Inferior parietal cortex (tissue), 1 donor: ENCODE measurements at regions not wholly inside any gene's neighbourhood (a gene's known extent, or its start where the extent isn't known, plus 50 kb on each side); places are given as distances from the start of the nearest gene placed in this dataset.

Experiments
- DNase-seq: peaks from one replicate; pipeline ENCODE4 v3.0.0-alpha.2; 2016; ENCODE audit errors: extremely low spot score

- DNase-seq, result no peak
Measured at GRCh38 chr5:155200608-155201007, 187.1 kb downstream of the KIF4B start.

- no peak for DNase-seq
Measured at GRCh38 chr5:155211764-155212163, 198.2 kb downstream of the KIF4B start.

GRCh38 chr5:155222393-155222792, 208.8 kb downstream of the KIF4B start:
- DNase-seq, result no peak

DNA sequence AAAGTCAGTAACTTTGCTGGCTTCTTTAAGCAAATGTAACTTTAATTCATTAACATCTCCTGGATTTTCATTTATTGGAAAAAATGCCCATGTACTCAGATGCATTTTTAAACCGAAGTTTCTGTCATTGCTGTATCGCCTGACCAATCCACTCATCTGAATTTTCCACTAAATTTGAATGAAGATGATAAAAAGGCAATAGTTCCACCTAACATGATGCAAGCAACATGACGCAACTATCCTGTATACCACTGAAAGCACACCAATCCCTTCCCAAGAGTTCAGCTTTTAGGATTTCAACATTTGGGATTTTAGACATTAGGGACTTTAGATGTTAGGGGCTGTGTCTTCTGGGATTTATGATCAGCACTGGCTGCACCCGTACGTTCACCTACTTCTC, 215.6 kb downstream of the KIF4B start:
- DNase-seq, result no peak

DNA sequence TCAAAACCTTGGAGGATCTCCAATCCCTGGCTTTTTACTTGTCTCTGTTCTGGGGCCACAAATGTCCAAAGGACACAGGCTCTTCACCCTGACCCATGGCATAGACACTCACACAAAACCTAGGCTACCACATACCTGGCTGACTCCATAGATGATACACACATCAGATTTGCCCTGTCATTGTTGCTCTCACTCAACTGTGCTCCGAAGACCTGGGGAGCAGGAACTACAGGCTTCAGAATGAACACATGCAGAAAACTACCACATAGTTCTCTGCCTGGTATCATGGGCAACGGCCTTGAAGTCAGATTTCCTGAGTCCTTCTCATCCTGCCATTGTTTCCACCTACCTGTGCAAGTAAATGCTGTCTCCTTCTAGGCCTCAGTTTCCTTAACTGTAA, 226.2 kb downstream of the KIF4B start:
- DNase-seq, result no peak

GRCh38 chr5:155250596-155250995, 237.0 kb downstream of the KIF4B start:
- no peak for DNase-seq

- DNase-seq, result no peak
Measured at GRCh38 chr5:155252025-155252424, 238.5 kb downstream of the KIF4B start.

GRCh38 chr5:155252717-155253116, 239.2 kb downstream of the KIF4B start:
- no peak for DNase-seq

GRCh38 chr5:155254399-155254798, 240.8 kb downstream of the KIF4B start:
- no peak for DNase-seq

- no peak for DNase-seq
Measured at GRCh38 chr5:155258161-155258560, 244.6 kb downstream of the KIF4B start.

- DNase-seq, result no peak
Measured at GRCh38 chr5:155259648-155260047, 246.1 kb downstream of the KIF4B start.

GRCh38 chr5:155260798-155261197, 247.2 kb downstream of the KIF4B start:
- DNase-seq, result no peak

GRCh38 chr5:155263381-155263780, 249.8 kb downstream of the KIF4B start:
- DNase-seq, result no peak

DNA sequence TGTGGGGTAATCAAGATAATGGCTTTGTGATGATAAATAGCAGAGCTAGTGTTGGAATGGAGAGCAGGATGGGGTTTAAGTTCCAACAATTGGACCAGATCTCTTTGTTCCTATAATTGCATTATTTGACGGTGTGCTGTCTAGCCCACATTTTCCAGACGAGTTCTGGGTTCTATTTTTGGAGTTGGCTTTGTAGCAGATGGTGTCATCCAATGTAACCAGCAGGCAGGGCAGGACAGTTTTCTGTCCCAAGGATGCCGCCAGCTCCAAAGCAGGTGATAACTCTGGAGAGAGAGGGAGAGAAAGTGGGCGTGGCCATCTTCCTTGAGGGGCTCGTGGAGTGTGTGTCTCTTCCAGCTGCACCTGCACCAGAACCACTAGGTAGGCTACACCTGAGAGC, 251.3 kb downstream of the KIF4B start:
- DNase-seq, result no peak

DNA sequence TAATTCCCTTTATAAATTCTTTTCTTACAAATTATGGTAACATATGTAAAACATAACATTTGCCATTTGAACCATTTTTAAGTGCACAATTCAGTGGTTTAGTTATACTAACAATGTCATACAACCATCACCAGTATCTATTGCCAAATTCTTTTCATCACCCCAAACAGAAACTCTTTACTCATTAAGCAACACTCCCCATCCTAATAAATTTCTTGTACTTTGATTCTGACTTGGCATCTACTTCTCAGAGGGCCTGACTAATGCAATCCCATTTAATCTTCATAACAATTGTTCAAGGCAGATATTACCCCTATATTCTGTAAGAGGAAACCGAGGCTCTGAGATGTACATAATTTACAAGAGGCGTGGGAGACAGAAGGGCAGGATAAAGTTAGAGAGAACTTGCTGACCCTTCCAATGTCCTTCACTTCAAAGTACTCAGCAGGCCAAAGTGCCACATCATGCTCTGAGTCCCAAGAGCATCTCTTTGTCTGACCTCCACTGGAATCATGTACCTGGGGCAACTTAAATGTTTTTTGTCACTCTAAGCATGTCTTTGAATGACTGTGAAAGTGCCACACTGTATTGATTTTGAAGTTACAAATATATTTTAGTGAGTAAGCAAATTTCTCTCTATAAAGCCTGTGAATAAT, 255.3 kb downstream of the KIF4B start:
- no peak for DNase-seq

DNA sequence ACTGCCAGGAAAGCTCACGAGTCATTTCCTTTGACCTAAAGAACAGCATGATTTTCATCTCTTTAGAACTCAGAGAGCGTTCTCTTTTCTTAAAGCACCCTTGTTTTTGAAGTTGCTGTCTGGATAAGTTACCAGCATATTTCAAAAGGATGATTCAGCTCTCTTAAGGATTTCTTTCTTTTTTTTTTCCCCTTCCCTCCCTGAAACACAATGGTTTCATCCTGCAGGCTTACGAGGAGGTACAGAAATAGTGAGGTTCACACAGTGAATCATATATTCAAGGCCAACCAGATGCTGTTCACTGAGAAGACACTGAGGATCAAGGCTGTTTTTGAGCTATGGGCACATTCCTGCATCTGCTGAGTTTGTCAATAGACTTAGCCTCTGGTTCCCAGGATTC, 257.2 kb downstream of the KIF4B start:
- no peak for DNase-seq

DNA sequence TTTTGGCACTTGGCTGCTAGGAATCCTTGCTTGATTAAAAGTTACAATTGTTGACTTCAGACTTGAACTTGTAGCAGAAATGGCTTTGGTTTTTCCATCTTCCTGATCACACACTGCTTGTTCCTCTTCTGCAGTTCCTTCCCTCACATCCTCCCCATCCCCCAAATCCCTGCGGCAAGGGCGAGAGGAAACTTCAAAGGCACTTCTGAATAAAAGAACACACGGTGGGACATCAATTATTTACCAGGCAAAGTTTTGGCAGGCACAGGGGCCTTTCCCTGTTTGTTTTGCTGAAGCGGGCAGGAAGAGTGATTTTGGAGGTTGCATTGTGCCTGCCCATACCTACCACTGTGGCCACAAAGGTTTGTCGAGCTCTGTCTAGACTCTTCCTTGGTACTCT, 260.9 kb downstream of the KIF4B start:
- DNase-seq, result no peak

GRCh38 chr5:155275222-155275621, 261.7 kb downstream of the KIF4B start:
- no peak for DNase-seq

GRCh38 chr5:155276231-155276630, 262.7 kb downstream of the KIF4B start:
- DNase-seq, result no peak

DNA sequence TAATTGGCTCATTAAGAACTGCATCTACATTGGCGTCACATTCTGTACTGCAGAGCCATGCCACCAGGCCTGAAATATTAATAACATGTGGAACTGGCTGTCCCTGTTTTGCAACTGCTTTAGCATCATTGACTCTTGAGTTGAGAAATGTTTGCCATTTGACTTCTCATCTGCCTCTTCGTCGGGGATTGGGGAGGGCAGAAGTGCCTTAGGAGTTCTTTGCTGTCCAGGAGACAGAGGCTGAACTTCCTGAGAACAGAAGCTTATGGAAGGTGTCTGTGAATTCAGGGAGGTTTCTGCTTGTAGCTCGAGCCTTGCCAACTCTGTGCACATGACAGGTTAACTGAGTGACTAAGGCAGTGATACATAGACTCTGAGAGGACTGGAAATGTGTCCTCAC, 265.0 kb downstream of the KIF4B start:
- DNase-seq, result no peak

- no peak for DNase-seq
Measured at GRCh38 chr5:155282503-155283107, 269.1 kb downstream of the KIF4B start.

DNA sequence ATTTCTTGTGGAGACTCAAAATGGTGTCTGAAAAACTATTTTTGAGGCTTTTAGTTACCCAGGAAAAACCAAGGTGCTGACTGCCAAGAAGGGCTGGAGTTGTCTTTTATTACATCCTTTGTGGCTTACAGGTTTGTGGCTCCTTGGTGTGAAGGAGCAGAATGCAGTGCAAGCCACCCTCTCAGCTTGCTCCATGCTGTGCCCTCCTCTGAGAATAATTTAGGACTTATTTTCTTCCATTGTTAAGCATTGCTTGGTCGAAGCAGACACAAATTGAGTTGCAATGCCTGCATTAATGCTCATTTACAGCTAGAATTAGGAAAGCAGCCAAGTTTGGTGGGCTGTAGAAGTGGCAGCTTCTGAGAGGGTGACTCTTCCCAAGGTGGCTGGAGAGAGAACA, 272.2 kb downstream of the KIF4B start:
- DNase-seq, result no peak

DNA sequence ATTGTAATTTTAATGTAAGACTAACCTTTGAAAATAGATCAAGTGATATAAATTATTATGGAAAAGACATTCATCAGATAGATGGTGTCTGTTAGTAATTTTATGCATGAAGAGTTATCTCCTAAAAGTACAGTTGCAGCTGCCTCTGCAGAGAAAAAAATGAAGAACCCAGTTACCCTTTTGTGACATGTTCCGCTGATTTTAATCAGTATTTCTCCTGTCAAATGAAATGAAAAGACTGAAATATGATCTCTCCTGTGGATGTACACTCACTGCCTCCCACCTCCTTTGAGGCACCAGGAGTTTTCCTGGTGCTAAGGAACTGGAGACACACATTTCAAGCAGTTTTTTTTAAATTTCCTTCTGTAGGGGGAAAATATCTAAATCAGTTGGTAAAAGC, 277.4 kb downstream of the KIF4B start:
- DNase-seq, result no peak

GRCh38 chr5:155293605-155294178, 280.1 kb downstream of the KIF4B start:
- DNase-seq, result no peak
